SU-DHL-6 (cell line): ENCODE measurements at regions not wholly inside any gene's neighbourhood (a gene's known extent, or its start where the extent isn't known, plus 50 kb on each side); places are given as distances from the start of the nearest gene placed in this dataset.

Experiments
- CTCF ChIP-seq: fragments of 200-600 bp; sonication (generic); IDR thresholded peaks from one replicate; pipeline ENCODE4 v1.5.1; 2017; ENCODE audit warnings: antibody characterized with exemption, mild to moderate bottlenecking, low read length, moderate library complexity; ENCODE audit not compliant: insufficient read depth, poor library complexity, severe bottlenecking
- EZH2phosphoT487 ChIP-seq: fragments of 200-600 bp; sonication (generic), shearing (Covaris generic); conservative IDR thresholded peaks from 2 replicates; pipeline ENCODE4 v1.6.1; 2018; ENCODE audit warnings: mild to moderate bottlenecking, antibody characterized with exemption, low read length, moderate library complexity, mixed read lengths

- TF ChIP-seq CTCF, result no peak
- TF ChIP-seq EZH2phosphoT487, result no peak
These were observed 841.1 kb upstream of the SLITRK5 start for GRCh38 chr13:86830046-86830445.
